Memory B cell (primary cell): ENCODE measurements at regions not wholly inside any gene's neighbourhood (a gene's known extent, or its start where the extent isn't known, plus 50 kb on each side); places are given as distances from the start of the nearest gene placed in this dataset.

Experiments used
- ATAC-seq: fragments of 150-1000 bp; cut with Tn5 transposase; 2 replicates; pipeline ENCODE4 v1.10.0; 2021; ENCODE audit warnings: low read depth, mild to moderate bottlenecking, moderate library complexity
- DNase-seq, 2 donors: peaks; one replicate each; pipeline ENCODE4 v3.0.0; 2022; ENCODE audit warnings: low spot score in 2 of 2
- H3K27ac Mint-ChIP-seq: one replicate; pipeline ENCODE4 v1.8.0; 2022; ENCODE audit warnings: mild to moderate bottlenecking, moderate library complexity, mixed read lengths
- H3K27me3 Mint-ChIP-seq: one replicate; pipeline ENCODE4 v1.8.0; 2022; ENCODE audit warnings: mixed read lengths
- H3K36me3 Mint-ChIP-seq: one replicate; pipeline ENCODE4 v1.8.0; 2022; ENCODE audit warnings: mild to moderate bottlenecking, mixed read lengths
- H3K4me1 Mint-ChIP-seq: one replicate; pipeline ENCODE4 v1.8.0; 2022; ENCODE audit warnings: mixed read lengths
- H3K4me3 Mint-ChIP-seq: one replicate; pipeline ENCODE4 v1.8.0; 2022; ENCODE audit warnings: mild to moderate bottlenecking, moderate library complexity, mixed read lengths
- H3K9me3 Mint-ChIP-seq: one replicate; pipeline ENCODE4 v1.8.0; 2022; ENCODE audit warnings: mixed read lengths

DNA sequence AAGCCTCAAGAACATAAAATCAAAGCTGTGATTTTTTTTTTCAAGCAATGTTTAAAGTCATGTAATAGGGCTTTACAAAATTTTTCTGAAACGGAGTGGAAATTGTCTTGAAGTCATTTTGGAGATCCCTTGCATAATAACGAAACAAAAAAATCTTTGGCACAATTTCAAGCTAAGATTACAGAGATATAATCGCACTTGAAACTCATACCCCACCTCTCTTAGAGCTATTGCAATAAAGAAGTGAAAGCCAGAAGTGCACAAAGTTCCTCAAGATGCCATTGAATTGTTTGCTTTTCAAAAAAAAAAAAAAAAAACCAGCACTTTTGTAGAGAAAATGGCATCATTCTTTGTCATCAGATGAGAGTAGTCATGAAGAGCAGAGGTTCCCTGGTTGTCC is 152.3 kb downstream of the PAX3 start:
- no peak for ATAC-seq
- Mint-ChIP-seq H3K9me3 (peaks cover 2% of the 10 kb centered on the region), H3K4me3 (no peak overlapping the region), H3K27ac (no peak overlapping the region), H3K36me3 (no peaks in the 10 kb centered on the region), H3K27me3 (no peaks in the 10 kb centered on the region), H3K4me1 (no peaks in the 10 kb centered on the region)
- no peak for DNase-seq

DNA sequence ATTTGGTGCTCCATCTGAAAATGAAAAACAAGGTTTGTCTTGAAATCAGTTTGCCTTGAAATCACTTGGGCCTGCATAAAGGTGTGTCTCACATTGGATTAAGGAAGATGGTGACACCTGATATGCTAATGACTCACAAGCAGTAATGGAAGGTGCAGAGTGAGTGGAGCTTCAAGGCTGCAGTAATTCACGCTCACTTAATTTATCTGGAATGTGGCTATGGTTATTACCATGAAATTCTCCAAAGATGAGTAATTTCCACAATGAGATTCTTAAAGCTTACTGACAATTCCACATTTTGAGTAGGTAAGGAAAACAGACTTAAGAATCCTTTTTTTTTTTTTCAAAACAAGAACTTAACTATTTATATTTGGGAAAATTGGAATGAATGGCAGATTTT is 156.8 kb downstream of the PAX3 start:
- Mint-ChIP-seq H3K4me3 (no peak overlapping the region), H3K27me3 (no peaks in the 10 kb centered on the region), H3K4me1 (no peaks in the 10 kb centered on the region), H3K27ac (no peak overlapping the region), H3K9me3 (peaks cover 2% of the 10 kb centered on the region), H3K36me3 (no peaks in the 10 kb centered on the region)
- DNase-seq (no peak), ATAC-seq (no peak)

DNA sequence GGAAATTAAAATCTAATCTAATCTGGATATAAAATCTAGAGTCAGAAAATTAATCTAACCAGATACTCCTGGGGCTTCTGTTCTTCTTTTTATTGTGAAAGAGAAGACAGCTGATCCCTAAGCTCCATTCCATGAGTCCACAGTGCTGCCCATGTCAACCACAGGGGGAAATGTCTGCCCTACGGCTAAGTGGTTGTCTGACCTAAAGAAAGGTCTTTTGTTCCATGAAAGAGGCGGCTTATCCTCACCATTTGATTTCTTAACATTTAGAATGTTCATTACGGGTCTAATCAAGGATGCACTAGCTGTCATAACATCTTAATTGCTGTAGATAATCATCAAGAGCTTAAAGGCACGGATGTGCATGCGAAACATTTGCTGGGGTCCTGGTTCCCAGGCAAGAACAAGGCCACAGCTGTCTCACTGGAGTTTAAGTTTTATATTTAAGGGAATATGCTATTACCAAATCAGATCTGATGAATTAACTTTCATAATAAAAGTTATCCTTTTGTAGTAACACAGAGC is 162.6 kb downstream of the PAX3 start:
- DNase-seq = no peak
- Mint-ChIP-seq H3K27me3 (no peaks in the 10 kb centered on the region), H3K27ac (no peak overlapping the region), H3K9me3 (peaks cover 10% of the 10 kb centered on the region), H3K4me1 (no peaks in the 10 kb centered on the region), H3K36me3 (no peaks in the 10 kb centered on the region), H3K4me3 (no peak overlapping the region)
- no peak for ATAC-seq

DNA sequence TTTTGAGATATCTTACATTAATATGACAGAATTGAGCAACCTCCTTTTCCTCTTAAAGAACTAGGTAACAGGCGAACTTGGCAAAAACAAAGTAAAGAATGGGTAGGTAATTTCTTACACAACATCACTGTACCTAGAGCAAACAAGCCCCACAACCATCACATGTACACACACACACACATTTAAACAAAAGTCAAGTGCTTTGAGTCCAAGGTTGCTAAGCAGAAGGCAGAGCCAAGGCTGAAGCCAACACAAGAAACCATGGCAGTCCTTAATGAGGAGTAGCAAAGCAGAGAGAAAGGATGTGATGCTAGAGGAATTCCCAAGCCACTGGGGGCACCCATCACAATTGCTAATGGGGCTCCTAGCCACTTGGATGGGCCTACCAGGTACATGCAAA is 164.1 kb downstream of the PAX3 start:
- H3K36me3 Mint-ChIP-seq = no peaks in the 10 kb centered on the region
- no peaks in the 10 kb centered on the region for H3K27me3 Mint-ChIP-seq
- no peak overlapping the region for H3K27ac Mint-ChIP-seq
- no peak for DNase-seq
- no peak overlapping the region for H3K4me3 Mint-ChIP-seq
- no peak for ATAC-seq
- peaks cover 10% of the 10 kb centered on the region for H3K9me3 Mint-ChIP-seq
- no peaks in the 10 kb centered on the region for H3K4me1 Mint-ChIP-seq

DNA sequence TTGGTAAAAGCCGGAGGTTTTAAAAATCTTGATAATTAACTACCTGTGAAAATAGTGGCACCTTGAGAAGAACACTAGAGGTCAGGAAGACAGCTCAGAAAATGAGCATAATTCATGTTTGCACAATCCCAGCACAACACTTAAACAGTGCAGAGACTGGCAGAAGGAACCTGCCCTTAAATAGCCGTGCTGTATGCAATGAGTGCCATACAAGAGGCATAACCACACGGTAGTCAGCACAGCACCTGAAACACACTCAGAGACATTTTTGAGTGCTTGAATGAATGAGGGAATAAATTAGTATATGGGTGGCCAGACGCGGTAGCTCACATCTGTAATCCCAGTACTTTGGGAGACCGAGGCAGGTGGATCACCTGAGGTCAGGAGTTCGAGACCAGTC is 164.9 kb downstream of the PAX3 start:
- no peaks in the 10 kb centered on the region for H3K27me3 Mint-ChIP-seq
- ATAC-seq = no peak
- no peaks in the 10 kb centered on the region for H3K4me1 Mint-ChIP-seq
- H3K4me3 Mint-ChIP-seq = no peak overlapping the region
- DNase-seq = no peak
- no peaks in the 10 kb centered on the region for H3K36me3 Mint-ChIP-seq
- peaks cover 10% of the 10 kb centered on the region for H3K9me3 Mint-ChIP-seq
- H3K27ac Mint-ChIP-seq = no peak overlapping the region

DNA sequence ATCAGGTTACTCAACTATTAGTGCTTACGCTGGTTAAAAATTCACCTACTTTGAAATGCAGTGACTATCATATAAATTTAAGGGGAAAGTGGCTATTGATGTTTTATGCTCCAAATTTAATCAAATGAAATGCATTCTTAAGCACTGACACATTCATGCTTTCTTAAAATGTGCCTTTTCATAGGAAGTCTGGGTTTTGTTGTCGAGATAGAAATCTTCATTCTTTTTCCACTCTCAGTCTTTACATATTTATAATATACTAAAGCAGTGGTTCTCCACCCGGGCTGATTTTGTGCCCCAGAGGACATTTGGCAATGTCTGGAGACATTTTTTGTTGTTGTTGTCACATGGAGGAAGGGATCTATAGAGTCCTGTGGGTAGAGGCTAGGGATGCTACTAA is 167.9 kb downstream of the PAX3 start:
- ATAC-seq (no peak), DNase-seq (no peak)
- Mint-ChIP-seq H3K4me3 (no peak overlapping the region), H3K27ac (no peak overlapping the region), H3K36me3 (no peaks in the 10 kb centered on the region), H3K9me3 (peaks cover 4% of the 10 kb centered on the region), H3K27me3 (no peaks in the 10 kb centered on the region), H3K4me1 (no peaks in the 10 kb centered on the region)

DNA sequence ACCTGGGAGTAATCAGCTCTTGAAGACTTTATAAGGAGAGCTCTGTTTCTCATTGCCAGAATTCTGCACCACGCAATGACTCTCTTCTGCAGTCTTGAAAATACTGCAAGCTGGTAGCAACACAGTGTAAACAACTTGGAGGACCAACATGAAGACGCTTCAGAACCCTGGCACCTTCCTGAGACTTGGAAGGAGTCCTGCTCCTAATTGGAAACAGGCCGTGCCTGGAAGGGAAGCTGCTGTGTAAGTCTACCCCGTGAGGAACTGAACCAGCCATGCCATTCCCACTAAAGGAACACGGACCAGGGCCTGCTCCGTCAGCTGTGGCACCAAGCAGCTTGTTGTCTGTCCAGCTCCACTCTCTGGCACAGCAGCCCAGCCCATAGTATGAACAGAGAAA is 171.1 kb downstream of the PAX3 start:
- no peak overlapping the region for H3K27ac Mint-ChIP-seq
- no peak overlapping the region for H3K4me3 Mint-ChIP-seq
- ATAC-seq = no peak
- H3K36me3 Mint-ChIP-seq = no peaks in the 10 kb centered on the region
- no peak for DNase-seq
- H3K27me3 Mint-ChIP-seq = no peaks in the 10 kb centered on the region
- H3K4me1 Mint-ChIP-seq = no peaks in the 10 kb centered on the region
- peaks cover 1% of the 10 kb centered on the region for H3K9me3 Mint-ChIP-seq

DNA sequence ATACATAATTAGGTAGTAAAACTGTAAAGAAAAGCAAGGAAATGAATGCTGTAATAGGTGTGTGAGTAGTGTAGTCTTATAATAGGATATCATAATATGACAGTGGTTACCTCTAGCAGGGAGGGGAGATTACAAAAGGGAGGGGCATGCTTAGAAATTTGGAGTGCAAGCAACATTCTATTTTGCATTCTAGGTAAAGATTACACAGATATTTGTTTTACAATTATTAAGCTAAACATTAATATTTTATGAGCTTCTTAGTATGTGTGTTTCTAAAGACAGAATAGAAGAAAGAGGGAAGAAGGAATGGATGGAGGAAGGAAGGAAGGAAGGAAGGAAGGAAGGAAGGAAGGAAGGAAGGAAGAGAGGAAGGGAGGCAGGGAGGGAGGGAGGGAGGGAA is 177.9 kb downstream of the PAX3 start:
- ATAC-seq = no peak
- Mint-ChIP-seq H3K4me1 (no peaks in the 10 kb centered on the region), H3K9me3 (no peaks in the 10 kb centered on the region), H3K4me3 (no peak overlapping the region), H3K27ac (no peak overlapping the region), H3K27me3 (no peaks in the 10 kb centered on the region), H3K36me3 (no peaks in the 10 kb centered on the region)
- no peak for DNase-seq

DNA sequence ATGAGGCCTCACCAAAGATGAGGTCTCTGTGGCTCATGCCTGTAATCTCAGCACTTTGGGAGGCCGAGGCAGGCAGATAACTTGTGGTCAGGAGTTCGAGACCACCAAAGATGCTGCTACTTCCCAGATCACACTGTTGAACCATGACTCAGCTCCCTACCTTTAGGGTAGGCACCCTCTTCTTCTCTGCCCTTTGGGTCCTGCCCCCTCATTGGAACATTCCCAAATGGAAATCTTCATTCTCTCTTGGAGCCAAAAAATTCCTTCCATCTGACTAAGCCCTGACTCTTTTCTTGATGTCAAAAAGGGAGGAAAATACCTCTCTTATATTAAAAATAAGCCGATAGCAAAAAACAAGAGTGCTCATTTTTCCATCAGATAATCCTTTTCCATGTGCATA is 183.5 kb downstream of the PAX3 start:
- ATAC-seq (no peak), DNase-seq (no peak)
- Mint-ChIP-seq H3K4me3 (no peak overlapping the region), H3K4me1 (no peaks in the 10 kb centered on the region), H3K36me3 (no peaks in the 10 kb centered on the region), H3K9me3 (no peaks in the 10 kb centered on the region), H3K27ac (no peak overlapping the region), H3K27me3 (no peaks in the 10 kb centered on the region)

DNA sequence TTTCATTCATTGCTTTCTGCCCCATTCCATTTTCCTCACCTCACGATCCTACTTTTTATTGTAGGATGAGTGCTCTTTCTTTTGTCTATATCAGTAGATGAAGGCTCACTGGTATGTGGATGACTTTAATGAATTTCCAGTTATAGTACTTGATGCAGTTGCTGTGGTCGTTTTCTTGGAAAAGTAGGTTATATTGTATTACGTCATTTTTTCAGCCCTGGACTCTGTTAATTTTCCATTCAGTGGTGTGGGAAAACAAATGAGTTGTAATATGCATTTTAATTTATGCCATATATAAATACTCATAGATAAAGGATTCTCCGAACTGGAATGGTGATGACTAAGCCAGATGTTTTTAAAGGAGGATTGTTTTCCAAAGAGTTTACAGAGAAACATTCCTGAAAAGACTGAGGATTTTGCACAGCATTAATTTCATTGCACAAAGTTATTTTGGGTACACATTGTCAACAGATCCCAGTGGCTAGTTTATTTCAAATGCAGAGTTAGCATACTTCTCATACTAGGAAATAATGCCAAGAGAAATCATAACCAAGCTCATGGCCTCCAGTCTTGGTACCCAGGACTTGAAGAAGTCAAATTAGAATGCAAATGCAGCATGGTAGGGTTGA is 189.7 kb downstream of the PAX3 start:
- DNase-seq (no peak), ATAC-seq (no peak)
- peaks cover 2% of the 10 kb centered on the region for H3K9me3 Mint-ChIP-seq
- H3K36me3 Mint-ChIP-seq = no peaks in the 10 kb centered on the region
- no peak overlapping the region for H3K4me3 Mint-ChIP-seq
- no peaks in the 10 kb centered on the region for H3K4me1 Mint-ChIP-seq
- H3K27me3 Mint-ChIP-seq = peaks cover 2% of the 10 kb centered on the region
- H3K27ac Mint-ChIP-seq = no peak overlapping the region

DNA sequence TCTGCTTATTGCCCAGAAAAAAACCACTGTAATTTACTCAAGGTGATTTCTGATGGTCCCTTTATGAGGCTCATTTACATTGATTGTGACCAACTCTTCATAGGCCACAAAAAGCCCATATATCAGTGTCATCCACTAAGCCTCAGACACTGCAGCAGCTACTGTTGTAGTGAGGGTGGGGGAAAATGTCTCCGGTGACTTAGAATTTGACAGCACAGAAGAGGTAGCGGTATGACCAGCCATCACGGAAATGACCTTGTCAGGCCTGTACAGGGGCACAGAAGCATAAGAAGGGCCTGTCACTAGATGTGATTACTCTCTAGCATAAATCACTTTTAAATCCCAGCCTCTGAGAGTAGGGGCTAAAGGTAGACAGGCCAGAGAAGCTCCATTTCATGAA is 190.3 kb downstream of the PAX3 start:
- no peak for DNase-seq
- no peak overlapping the region for H3K27ac Mint-ChIP-seq
- no peak overlapping the region for H3K4me3 Mint-ChIP-seq
- no peak for ATAC-seq
- peaks cover 2% of the 10 kb centered on the region for H3K9me3 Mint-ChIP-seq
- H3K27me3 Mint-ChIP-seq = peaks cover 2% of the 10 kb centered on the region
- no peaks in the 10 kb centered on the region for H3K36me3 Mint-ChIP-seq
- H3K4me1 Mint-ChIP-seq = no peaks in the 10 kb centered on the region

DNA sequence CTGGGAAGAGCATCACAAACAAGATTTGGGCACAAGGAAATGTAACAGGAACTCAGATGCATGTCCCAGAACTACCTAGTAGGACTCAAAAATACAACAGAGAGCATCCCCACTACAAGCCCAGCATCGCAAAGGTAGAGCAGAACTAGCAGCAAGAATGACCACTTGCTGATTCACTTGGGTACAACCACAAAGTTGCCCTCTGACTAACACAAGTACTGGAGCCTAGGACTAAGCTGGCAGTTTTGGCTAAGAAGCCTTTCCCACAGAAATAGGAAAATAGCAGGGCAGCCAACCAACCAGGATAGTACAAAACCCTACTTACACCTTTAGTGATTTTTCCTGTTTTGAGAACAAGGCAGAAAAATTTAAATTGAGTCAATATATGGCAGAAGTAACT is 193.8 kb downstream of the PAX3 start:
- Mint-ChIP-seq H3K36me3 (no peaks in the 10 kb centered on the region), H3K27ac (no peak overlapping the region), H3K4me3 (no peak overlapping the region), H3K9me3 (no peaks in the 10 kb centered on the region), H3K4me1 (no peaks in the 10 kb centered on the region), H3K27me3 (no peaks in the 10 kb centered on the region)
- ATAC-seq = no peak
- no peak for DNase-seq

DNA sequence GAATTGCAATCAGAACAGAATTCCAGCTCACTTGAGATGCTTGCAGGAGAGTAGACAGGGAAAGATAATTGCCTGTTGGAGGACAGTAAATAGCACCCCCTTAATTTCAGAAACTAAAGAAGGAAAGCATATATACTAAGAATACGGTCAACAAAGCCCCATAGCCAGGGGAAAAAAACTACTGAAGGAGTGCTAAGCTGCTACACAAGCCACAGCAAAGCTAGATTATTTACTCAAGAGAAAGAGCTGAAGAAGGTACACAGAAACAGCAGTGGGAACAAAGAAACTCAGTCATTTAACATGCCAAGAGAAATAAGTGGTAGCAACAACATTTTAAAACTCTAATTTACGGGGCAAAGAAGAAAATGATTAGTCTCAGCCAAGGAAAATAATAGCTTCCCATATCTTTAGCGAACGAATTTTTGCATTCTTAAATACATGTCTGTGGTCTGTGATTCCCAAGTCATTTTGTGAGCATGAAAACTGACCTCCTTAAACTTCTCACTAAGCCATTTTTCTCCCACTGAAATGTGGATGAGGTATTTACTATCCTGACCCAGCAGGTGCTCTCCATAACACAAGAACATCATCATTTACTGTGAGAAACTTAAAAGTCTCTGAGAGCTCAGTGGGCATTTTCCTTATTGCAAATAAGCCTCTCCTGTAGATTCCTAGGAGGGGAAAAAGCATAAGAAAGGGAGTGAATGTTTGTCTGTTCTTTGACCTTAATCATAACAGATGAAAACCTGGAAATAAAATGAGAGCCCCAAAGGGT is 196.0 kb downstream of the PAX3 start:
- H3K27me3 Mint-ChIP-seq = peaks cover 4% of the 10 kb centered on the region
- H3K4me1 Mint-ChIP-seq = no peaks in the 10 kb centered on the region
- ATAC-seq = no peak
- H3K27ac Mint-ChIP-seq = no peak overlapping the region
- no peak overlapping the region for H3K4me3 Mint-ChIP-seq
- DNase-seq = no peak
- no peaks in the 10 kb centered on the region for H3K9me3 Mint-ChIP-seq
- H3K36me3 Mint-ChIP-seq = no peaks in the 10 kb centered on the region

DNA sequence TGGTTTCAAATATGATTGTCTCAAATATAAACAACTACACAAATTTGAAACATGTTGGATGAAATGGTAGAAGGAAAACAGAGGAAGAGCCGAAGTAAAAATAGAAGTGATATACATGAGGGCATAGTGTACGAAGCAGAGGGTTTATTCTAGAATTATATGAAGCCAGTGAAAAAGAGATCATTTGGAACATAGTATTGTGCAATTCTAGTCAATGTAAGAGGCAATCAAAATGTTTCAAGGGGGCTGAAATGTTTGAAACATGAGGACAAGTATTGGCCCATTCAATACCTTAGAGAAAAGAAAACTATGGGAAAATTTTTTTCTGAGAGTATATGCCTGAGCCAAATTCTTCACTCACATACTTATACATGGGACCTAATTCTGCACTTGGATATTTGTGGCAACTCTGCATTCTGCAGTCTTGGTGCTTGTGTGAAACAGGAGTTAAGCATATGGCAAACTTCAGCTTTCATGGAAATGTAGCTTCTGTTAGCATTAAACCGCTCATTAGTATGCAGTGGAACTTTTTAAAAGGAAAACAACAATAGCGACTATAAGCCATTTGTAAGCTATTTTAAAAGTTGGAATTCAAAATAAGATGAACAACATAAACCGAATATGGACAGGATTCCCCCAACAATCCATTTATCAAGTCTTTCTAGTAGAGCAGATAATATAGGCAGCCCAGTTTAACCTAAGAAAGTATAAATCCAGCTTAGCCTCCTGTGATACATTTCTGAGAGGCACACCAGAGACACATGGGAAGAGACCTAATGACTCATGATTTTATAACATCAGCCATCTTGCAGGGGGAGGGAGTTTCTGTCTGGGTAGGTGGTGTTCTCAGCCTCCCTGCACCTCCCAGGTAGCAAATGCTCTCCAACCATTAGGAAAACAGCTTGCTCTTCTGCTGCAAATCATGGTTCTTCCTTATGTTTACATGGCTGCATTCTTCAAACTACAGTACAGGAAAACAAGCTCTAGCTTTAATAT is 197.8 kb downstream of the PAX3 start:
- Mint-ChIP-seq H3K4me3 (no peak overlapping the region), H3K9me3 (no peaks in the 10 kb centered on the region), H3K4me1 (no peaks in the 10 kb centered on the region), H3K27ac (no peak overlapping the region), H3K27me3 (peaks cover 4% of the 10 kb centered on the region), H3K36me3 (no peaks in the 10 kb centered on the region)
- ATAC-seq = no peak
- DNase-seq = no peak
